Activated CD4-positive, alpha-beta T cell treated with anti-CD3 and anti-CD28 coated beads, Interleukin-10, Interleukin-2, amounts not matched to agents 100 ng/mL and 50 ng/mL, durations not matched to agents 16 hours and 8 hours (primary cell): ENCODE measurements at regions not wholly inside any gene's neighbourhood (a gene's known extent, or its start where the extent isn't known, plus 50 kb on each side); places are given as distances from the start of the nearest gene placed in this dataset.
"Not testable (repeated sequence)": the region's sequence is repeated elsewhere in the genome, so short reads cannot be mapped to it uniquely, and the experiment has no call there.

Experiments
- DNase-seq: peaks from one replicate; pipeline ENCODE4 v3.0.0-alpha.2; 2020

- DNase-seq: no peak
These were observed 110.6 kb upstream of the MIR17HG start for GRCh38 chr13:91236921-91237320.

GRCh38 chr13:91238036-91238435, 109.5 kb upstream of the MIR17HG start:
- no peak for DNase-seq

- no peak for DNase-seq
These were observed 107.1 kb upstream of the MIR17HG start for GRCh38 chr13:91240341-91240740.

GRCh38 chr13:91241221-91241933, 106.1 kb upstream of the MIR17HG start:
- no peak for DNase-seq

- DNase-seq: no peak
These were observed 104.8 kb upstream of the MIR17HG start for GRCh38 chr13:91242652-91243051.

GRCh38 chr13:91245288-91245687, 102.2 kb upstream of the MIR17HG start:
- no peak for DNase-seq

GRCh38 chr13:91247768-91248167, 99.7 kb upstream of the MIR17HG start:
- DNase-seq: no peak

- DNase-seq: no peak
These were observed 99.2 kb upstream of the MIR17HG start for GRCh38 chr13:91248249-91248648.

GRCh38 chr13:91249370-91249769, 98.1 kb upstream of the MIR17HG start:
- no peak for DNase-seq

GRCh38 chr13:91249861-91250260, 97.6 kb upstream of the MIR17HG start:
- DNase-seq: no peak

GRCh38 chr13:91251573-91251972, 95.9 kb upstream of the MIR17HG start:
- DNase-seq: not testable (repeated sequence)

GRCh38 chr13:91264484-91264883, 83.0 kb upstream of the MIR17HG start:
- no peak for DNase-seq

- DNase-seq: no peak
These were observed 78.2 kb upstream of the MIR17HG start for GRCh38 chr13:91269237-91269636.

- no peak for DNase-seq
These were observed 77.5 kb upstream of the MIR17HG start for GRCh38 chr13:91270031-91270430.

- no peak for DNase-seq
These were observed 75.2 kb upstream of the MIR17HG start for GRCh38 chr13:91272235-91272777.

GRCh38 chr13:91273675-91274074, 73.8 kb upstream of the MIR17HG start:
- DNase-seq: no peak

- DNase-seq: no peak
These were observed 70.3 kb upstream of the MIR17HG start for GRCh38 chr13:91277013-91277676.

- no peak for DNase-seq
These were observed 69.2 kb upstream of the MIR17HG start for GRCh38 chr13:91278291-91278690.

GRCh38 chr13:91278888-91279287, 68.6 kb upstream of the MIR17HG start:
- DNase-seq: no peak

GRCh38 chr13:91280801-91281200, 66.7 kb upstream of the MIR17HG start:
- DNase-seq: no peak

GRCh38 chr13:91284335-91284734, 63.2 kb upstream of the MIR17HG start:
- no peak for DNase-seq

- no peak for DNase-seq
These were observed 61.2 kb upstream of the MIR17HG start for GRCh38 chr13:91286317-91286716.

- no peak for DNase-seq
These were observed 56.4 kb upstream of the MIR17HG start for GRCh38 chr13:91291078-91291477.

GRCh38 chr13:91292630-91293221, 54.8 kb upstream of the MIR17HG start:
- no peak for DNase-seq
